H1 (cell line): ENCODE measurements at regions not wholly inside any gene's neighbourhood (a gene's known extent, or its start where the extent isn't known, plus 50 kb on each side); places are given as distances from the start of the nearest gene placed in this dataset.

Experiments
- CTCF ChIA-PET: fragments of 300-600 bp; sonication (Branson Sonifier 250); formaldehyde crosslinking; loops from one replicate; lab custom pipeline; 2021; ENCODE audit not compliant: partially characterized antibody; lab: Charles Lee
- POLR2A ChIA-PET: fragments of 300-600 bp; sonication (Branson Sonifier 250); formaldehyde crosslinking; loops from one replicate; lab custom pipeline; 2021; ENCODE audit warnings: inconsistent platforms; ENCODE audit not compliant: partially characterized antibody; lab: Charles Lee
- DNase-seq, 2 experiments: peaks; one replicate each; pipeline versions ENCODE4 v3.0.0 to v3.0.0-alpha.2; 2010 to 2022; ENCODE audit warnings: low spot score in 2 of 2, low read depth in 1 of 2, mixed read lengths in 1 of 2
- FAIRE-seq: peaks from 2 replicates; lab custom pipeline; 2011; peaks lifted over from hg19 to GRCh38; lab: Jason Lieb, UNC
- H2AFZ ChIP-seq: 2 replicates; pipeline ENCODE4 v1.8.1; 2012; ENCODE audit warnings: low read length, inconsistent platforms
- H2AK5ac ChIP-seq: 2 replicates; pipeline ENCODE4 v1.6.1; 2013; ENCODE audit warnings: low read depth, low read length
- H2BK120ac ChIP-seq: replicated peaks from 2 replicates; pipeline ENCODE3; 2013; ENCODE audit warnings: low read depth, low read length, inconsistent platforms
- H2BK12ac ChIP-seq: 2 replicates; pipeline ENCODE4 v1.6.1; 2013; ENCODE audit warnings: low read depth, low read length
- H2BK15ac ChIP-seq: 2 replicates; pipeline ENCODE4 v1.6.1; 2013; ENCODE audit warnings: low read length
- H2BK20ac ChIP-seq: 2 replicates; pipeline ENCODE4 v1.6.1; 2013; ENCODE audit warnings: low read length
- H2BK5ac ChIP-seq: 2 replicates; pipeline ENCODE4 v1.6.1; 2013; ENCODE audit warnings: low read depth, low read length
- H3K14ac ChIP-seq: 2 replicates; pipeline ENCODE4 v1.6.1; 2013; ENCODE audit warnings: inconsistent platforms; ENCODE audit not compliant: insufficient read length
- H3K18ac ChIP-seq: 2 replicates; pipeline ENCODE4 v1.6.1; 2013; ENCODE audit warnings: low read length; ENCODE audit errors: extremely low read depth
- H3K23ac ChIP-seq: 2 replicates; pipeline ENCODE4 v1.6.1; 2013; ENCODE audit warnings: inconsistent platforms; ENCODE audit not compliant: insufficient read length
- H3K23me2 ChIP-seq: 2 replicates; pipeline ENCODE4 v1.6.1; 2013; ENCODE audit warnings: low read depth, low read length
- H3K27ac ChIP-seq: 2 replicates; pipeline ENCODE4 v1.6.1; 2011; ENCODE audit warnings: low read depth, low read length, inconsistent platforms
- H3K27me3 ChIP-seq, 4 experiments: replicated peaks in 1 of 4; 1 replicate in 1 of 4; 2 replicates in 3 of 4; pipeline versions ENCODE4 v1.6.1 to v1.8.1; 2011 to 2013; ENCODE audit warnings: low read length in 3 of 4, mild to moderate bottlenecking in 3 of 4, inconsistent platforms in 2 of 4, mixed read lengths in 2 of 4, moderate library complexity in 1 of 4; ENCODE audit not compliant: control insufficient read depth in 3 of 4, insufficient read depth in 3 of 4; ENCODE audit errors: extremely low read depth in 1 of 4
- H3K36me3 ChIP-seq, 4 experiments: 2 replicates each; pipeline versions ENCODE4 v1.6.1 to v1.8.1; 2011 to 2013; ENCODE audit warnings: mild to moderate bottlenecking in 4 of 4, low read length in 3 of 4, moderate library complexity in 2 of 4, control low read depth in 1 of 4, inconsistent platforms in 1 of 4; ENCODE audit not compliant: insufficient read depth in 4 of 4, control insufficient read depth in 2 of 4
- H3K4ac ChIP-seq: replicated peaks from 2 replicates; pipeline ENCODE3; 2013; ENCODE audit warnings: low read length, low read depth, mixed read lengths, inconsistent platforms; ENCODE audit not compliant: insufficient read length
- H3K4me1 ChIP-seq, 4 experiments: replicated peaks in 1 of 4; 1 replicate in 1 of 4; 2 replicates in 3 of 4; pipeline versions ENCODE4 v1.6.1 to v1.8.1; 2011 to 2013; ENCODE audit warnings: low read length in 3 of 4, inconsistent platforms in 2 of 4, mixed read lengths in 1 of 4; ENCODE audit not compliant: insufficient read depth in 4 of 4, control insufficient read depth in 3 of 4
- H3K4me2 ChIP-seq, 2 experiments: 2 replicates each; pipeline versions ENCODE4 v1.6.1 to v1.8.1; 2011 to 2013; ENCODE audit warnings: low read depth in 2 of 2, low read length in 2 of 2, control low read depth in 1 of 2, inconsistent platforms in 1 of 2, mild to moderate bottlenecking in 1 of 2; ENCODE audit not compliant: insufficient read depth in 1 of 2
- H3K4me3 ChIP-seq, 4 experiments: fragments of 200-600, 300-600 bp in 1 of 4; sonication (generic), shearing (Covaris generic), sonication (Bioruptor Twin) in 1 of 4; 2 replicates each; pipeline versions ENCODE4 v1.5.1 to v1.8.1; 2011 to 2016; ENCODE audit warnings: low read length in 4 of 4, low read depth in 3 of 4, control low read depth in 2 of 4, inconsistent platforms in 2 of 4, mild to moderate bottlenecking in 2 of 4, mixed read lengths in 1 of 4, moderate library complexity in 1 of 4; ENCODE audit not compliant: insufficient read depth in 2 of 4; ENCODE audit errors: extremely low read depth in 1 of 4
- H3K56ac ChIP-seq: replicated peaks from 2 replicates; pipeline ENCODE3; 2013; ENCODE audit warnings: low read depth, mild to moderate bottlenecking, mixed read lengths, low read length, inconsistent platforms; ENCODE audit not compliant: insufficient read length
- H3K79me1 ChIP-seq: 2 replicates; pipeline ENCODE4 v1.6.1; 2013; ENCODE audit warnings: low read depth, low read length, control low read depth
- H3K79me2 ChIP-seq, 2 experiments: 2 replicates each; pipeline versions ENCODE4 v1.6.1 to v1.8.1; 2012 to 2013; ENCODE audit warnings: low read length in 2 of 2, mild to moderate bottlenecking in 2 of 2, inconsistent platforms in 1 of 2; ENCODE audit not compliant: insufficient read depth in 2 of 2, control insufficient read depth in 1 of 2
- H3K9ac ChIP-seq, 4 experiments: replicated peaks in 1 of 4; 1 replicate in 1 of 4; 2 replicates in 3 of 4; pipeline versions ENCODE4 v1.6.1 to v1.8.1; 2011 to 2013; ENCODE audit warnings: low read depth in 3 of 4, low read length in 3 of 4, control low read depth in 2 of 4, mild to moderate bottlenecking in 2 of 4, moderate library complexity in 2 of 4, inconsistent platforms in 1 of 4; ENCODE audit errors: extremely low read depth in 1 of 4
- H3K9me3 ChIP-seq, 2 experiments: 2 replicates each; pipeline versions ENCODE4 v1.6.1 to v1.8.1; 2012 to 2013; ENCODE audit warnings: mild to moderate bottlenecking in 2 of 2, moderate library complexity in 2 of 2, control low read depth in 1 of 2, inconsistent platforms in 1 of 2, low read depth in 1 of 2, low read length in 1 of 2, mixed read lengths in 1 of 2; ENCODE audit not compliant: insufficient read depth in 2 of 2
- H4K20me1 ChIP-seq, 2 experiments: replicated peaks in 1 of 2; 2 replicates each; pipeline versions ENCODE3 to v1.8.1; 2011 to 2013; ENCODE audit warnings: inconsistent platforms in 2 of 2, low read length in 2 of 2, mild to moderate bottlenecking in 1 of 2; ENCODE audit not compliant: insufficient read depth in 2 of 2, control insufficient read depth in 1 of 2
- H4K5ac ChIP-seq: 2 replicates; pipeline ENCODE4 v1.6.1; 2013; ENCODE audit warnings: low read length, low read depth, mixed read lengths, inconsistent platforms; ENCODE audit not compliant: insufficient read length
- H4K8ac ChIP-seq: 2 replicates; pipeline ENCODE4 v1.8.0; 2013; ENCODE audit warnings: mild to moderate bottlenecking, moderate library complexity, low read length, inconsistent platforms; ENCODE audit not compliant: insufficient read depth; ENCODE audit errors: extremely low read depth
- H4K91ac ChIP-seq: replicated peaks from 2 replicates; pipeline ENCODE3; 2013; ENCODE audit warnings: low read length, mixed read lengths, inconsistent platforms; ENCODE audit not compliant: insufficient read length
- POLR2AphosphoS5 ChIP-seq: IDR thresholded peaks from 2 replicates; pipeline ENCODE4 v1.6.1; 2011; ENCODE audit warnings: low read depth, low read length
- SIRT6 ChIP-seq: IDR thresholded peaks from one replicate; pipeline ENCODE4 v1.7.1; 2012; ENCODE audit warnings: low read length, inconsistent platforms
- TAF7 ChIP-seq: optimal IDR thresholded peaks from 2 replicates; pipeline ENCODE3; 2011; ENCODE audit warnings: low read depth, mild to moderate bottlenecking, inconsistent platforms, low read length, moderate library complexity, borderline replicate concordance
- WGBS, 2 experiments: shearing (Covaris generic) in 1 of 2; methylation state at CpG; one replicate each; pipeline versions ENCODE4 v1.1.6 to v1.1.7; 2013 to 2015; ENCODE audit warnings: low lambda C conversion rate in 2 of 2, mixed read lengths in 2 of 2, inconsistent platforms in 1 of 2, low coverage in 1 of 2, missing lambda C conversion rate in 1 of 2; ENCODE audit not compliant: insufficient replicate concordance in 2 of 2, insufficient coverage in 1 of 2, insufficient read length in 1 of 2; ENCODE audit errors: extremely low coverage in 1 of 2, missing lambda C conversion rate in 1 of 2; 5-methylcytosine and 5-hydroxymethylcytosine counted together

- Histone ChIP-seq H3K27ac (no peak overlapping the region), H2AK5ac (no peak overlapping the region), H2BK12ac (no peak overlapping the region), H3K9me3 (no peaks in the 10 kb centered on the region), H2AFZ (no peak overlapping the region), H3K18ac (no peak overlapping the region), H3K79me2 (no peaks in the 10 kb centered on the region), H4K20me1 (no peaks in the 10 kb centered on the region), H3K36me3 (no peaks in the 10 kb centered on the region), H3K56ac (no peak overlapping the region), H4K8ac (no peak overlapping the region), H3K79me1 (no peaks in the 10 kb centered on the region), H3K23me2 (no peaks in the 10 kb centered on the region), H3K23ac (no peak overlapping the region), H3K4me1 (no peaks in the 10 kb centered on the region), H3K27me3 (no peaks in the 10 kb centered on the region), H3K4me2 (no peak overlapping the region), H2BK15ac (no peak overlapping the region), H3K4me3 (no peak overlapping the region), H3K9ac (no peak overlapping the region), H2BK20ac (no peak overlapping the region), H3K14ac (no peak overlapping the region), H4K91ac (no peak overlapping the region), H4K5ac (no peak overlapping the region), H3K4ac (no peak overlapping the region), H2BK5ac (no peak overlapping the region), H2BK120ac (no peak overlapping the region)
- 91% methylated on average over 6 of the region's 6 CpGs; no CpG with 5 or more reads in 1 of the 2 experiments for WGBS, 2 experiments
- ChIA-PET POLR2A (no interaction called here), CTCF (interaction anchor here (0.9 kb wide), 1 partner anchor 11 kb away, joined by 3 read pairs; no protein-coding TSS in a partner anchor)
- DNase-seq (no peak), FAIRE-seq (no peak)
- no peak for TF ChIP-seq SIRT6
- TF ChIP-seq TAF7 = no peak
- TF ChIP-seq POLR2AphosphoS5 = no peak
Observed at GRCh38 chr1:98384461-98385141, 276.9 kb upstream of the SNX7 start.
